ENCODE measurements at regions not wholly inside any gene's neighbourhood (a gene's known extent, or its start where the extent isn't known, plus 50 kb on each side); places are given as distances from the start of the nearest gene placed in this dataset.

DNA sequence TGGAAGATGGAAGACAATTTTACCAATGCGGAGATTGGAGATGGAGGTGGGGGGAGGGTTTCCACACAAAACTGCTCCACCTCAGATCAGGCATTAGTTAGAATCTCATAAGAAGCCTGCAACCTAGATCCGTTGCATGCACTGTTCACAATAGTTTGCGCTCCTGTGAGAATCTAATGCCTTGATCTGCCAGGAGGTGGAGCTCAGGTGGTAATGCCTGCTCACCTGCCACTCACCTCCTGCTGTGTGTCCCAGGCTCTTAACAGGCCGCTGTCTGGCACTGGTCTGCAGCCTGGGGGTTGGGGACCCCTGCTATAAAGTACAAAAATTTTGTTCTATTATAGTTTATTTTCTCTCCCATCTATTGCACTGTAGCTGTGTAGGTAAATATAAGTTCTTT, 84.9 kb upstream of the FOXG1 start:
- no peak overlapping the region for H2AFZ ChIP-seq
- TF ChIP-seq, protein P1, sequence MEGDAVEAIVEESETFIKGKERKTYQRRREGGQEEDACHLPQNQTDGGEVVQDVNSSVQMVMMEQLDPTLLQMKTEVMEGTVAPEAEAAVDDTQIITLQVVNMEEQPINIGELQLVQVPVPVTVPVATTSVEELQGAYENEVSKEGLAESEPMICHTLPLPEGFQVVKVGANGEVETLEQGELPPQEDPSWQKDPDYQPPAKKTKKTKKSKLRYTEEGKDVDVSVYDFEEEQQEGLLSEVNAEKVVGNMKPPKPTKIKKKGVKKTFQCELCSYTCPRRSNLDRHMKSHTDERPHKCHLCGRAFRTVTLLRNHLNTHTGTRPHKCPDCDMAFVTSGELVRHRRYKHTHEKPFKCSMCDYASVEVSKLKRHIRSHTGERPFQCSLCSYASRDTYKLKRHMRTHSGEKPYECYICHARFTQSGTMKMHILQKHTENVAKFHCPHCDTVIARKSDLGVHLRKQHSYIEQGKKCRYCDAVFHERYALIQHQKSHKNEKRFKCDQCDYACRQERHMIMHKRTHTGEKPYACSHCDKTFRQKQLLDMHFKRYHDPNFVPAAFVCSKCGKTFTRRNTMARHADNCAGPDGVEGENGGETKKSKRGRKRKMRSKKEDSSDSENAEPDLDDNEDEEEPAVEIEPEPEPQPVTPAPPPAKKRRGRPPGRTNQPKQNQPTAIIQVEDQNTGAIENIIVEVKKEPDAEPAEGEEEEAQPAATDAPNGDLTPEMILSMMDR (IDR thresholded peaks at IDR 0.05): no peak
- H3K27me3 ChIP-seq (ENCODE audit: control insufficient read depth, insufficient read depth, low read length): no peaks in the 10 kb centered on the region
- H3K79me2 ChIP-seq: no peaks in the 10 kb centered on the region
- no peak overlapping the region for H3K27ac ChIP-seq
- H3K4me2 ChIP-seq (ENCODE audit: low read length): no peak overlapping the region
- H3K4me3 ChIP-seq (ENCODE audit: low read depth, low read length): no peak overlapping the region
- no peaks in the 10 kb centered on the region for H3K9me3 ChIP-seq (ENCODE audit: control insufficient read depth, low read length)
- H3K9ac ChIP-seq: no peak overlapping the region
- no peaks in the 10 kb centered on the region for H3K36me3 ChIP-seq (ENCODE audit: control insufficient read depth, insufficient read depth, low read length)
- no peaks in the 10 kb centered on the region for H3K4me1 ChIP-seq

DNA sequence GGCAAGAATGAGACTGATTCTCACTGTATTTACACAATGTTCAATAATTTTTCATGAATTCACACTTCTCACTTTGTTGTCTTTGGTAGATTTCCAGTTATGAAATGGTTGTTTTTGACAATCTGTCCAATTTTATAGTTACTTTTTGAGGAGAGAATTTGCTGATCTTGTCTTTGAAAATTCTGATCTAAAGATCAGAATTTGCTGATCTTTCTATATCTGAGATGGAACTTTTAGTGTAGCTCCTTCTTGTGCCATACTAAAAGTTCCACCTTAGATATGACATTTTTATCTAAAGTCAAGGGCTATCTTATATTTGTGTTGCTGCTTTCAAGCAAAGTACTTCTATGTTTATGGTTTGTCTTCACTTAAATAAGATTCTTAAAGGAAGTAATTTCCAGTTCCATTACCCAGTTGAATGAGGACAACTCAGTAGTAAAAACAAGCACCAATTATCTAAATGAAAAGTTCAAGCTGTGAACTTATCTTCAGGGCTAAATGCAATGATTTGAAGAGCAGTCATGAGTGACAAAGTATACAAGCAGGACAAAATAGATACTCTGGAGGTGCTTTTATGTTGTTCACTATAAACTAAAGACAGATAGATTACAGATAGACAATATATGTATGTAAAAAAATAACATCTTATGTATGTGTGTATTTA, 76.4 kb upstream of the FOXG1 start:
- TF ChIP-seq, protein P1 (IDR thresholded peaks at IDR 0.05): no peak
- no peaks in the 10 kb centered on the region for H3K9me3 ChIP-seq (ENCODE audit: control insufficient read depth, low read length)
- H3K27ac ChIP-seq: no peak overlapping the region
- no peaks in the 10 kb centered on the region for H3K79me2 ChIP-seq
- no peak overlapping the region for H3K9ac ChIP-seq
- no peak overlapping the region for H3K4me2 ChIP-seq (ENCODE audit: low read length)
- no peak overlapping the region for H2AFZ ChIP-seq
- peaks cover 2% of the 10 kb centered on the region for H3K27me3 ChIP-seq (ENCODE audit: control insufficient read depth, insufficient read depth, low read length)
- no peaks in the 10 kb centered on the region for H3K4me1 ChIP-seq
- no peak overlapping the region for H3K4me3 ChIP-seq (ENCODE audit: low read depth, low read length)
- H3K36me3 ChIP-seq (ENCODE audit: control insufficient read depth, insufficient read depth, low read length): no peaks in the 10 kb centered on the region

DNA sequence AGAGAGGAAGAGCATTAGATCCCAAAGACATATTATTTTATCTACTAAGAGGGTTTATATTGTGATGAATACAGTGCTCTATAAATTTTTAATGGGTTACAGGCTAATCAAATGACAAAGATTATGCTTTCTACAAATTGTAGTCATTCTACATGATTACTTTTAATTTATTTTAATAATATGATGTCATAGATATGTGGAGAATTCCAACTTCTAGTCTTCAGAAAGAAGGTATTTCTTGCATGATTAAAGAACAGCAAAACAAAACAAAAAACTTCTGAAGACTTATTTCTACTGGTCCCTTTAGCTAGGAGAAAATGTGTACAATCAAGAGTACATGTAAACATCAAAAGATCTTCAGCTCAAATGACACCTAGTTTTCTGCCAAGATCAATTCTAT, 71.5 kb upstream of the FOXG1 start:
- no peak overlapping the region for H2AFZ ChIP-seq
- no peak overlapping the region for H3K27ac ChIP-seq
- no peaks in the 10 kb centered on the region for H3K4me1 ChIP-seq
- no peak overlapping the region for H3K4me2 ChIP-seq (ENCODE audit: low read length)
- peaks cover 2% of the 10 kb centered on the region for H3K27me3 ChIP-seq (ENCODE audit: control insufficient read depth, insufficient read depth, low read length)
- no peaks in the 10 kb centered on the region for H3K9me3 ChIP-seq (ENCODE audit: control insufficient read depth, low read length)
- TF ChIP-seq, protein P1 (IDR thresholded peaks at IDR 0.05): no peak
- no peak overlapping the region for H3K4me3 ChIP-seq (ENCODE audit: low read depth, low read length)
- no peaks in the 10 kb centered on the region for H3K36me3 ChIP-seq (ENCODE audit: control insufficient read depth, insufficient read depth, low read length)
- H3K79me2 ChIP-seq: no peaks in the 10 kb centered on the region
- no peak overlapping the region for H3K9ac ChIP-seq

DNA sequence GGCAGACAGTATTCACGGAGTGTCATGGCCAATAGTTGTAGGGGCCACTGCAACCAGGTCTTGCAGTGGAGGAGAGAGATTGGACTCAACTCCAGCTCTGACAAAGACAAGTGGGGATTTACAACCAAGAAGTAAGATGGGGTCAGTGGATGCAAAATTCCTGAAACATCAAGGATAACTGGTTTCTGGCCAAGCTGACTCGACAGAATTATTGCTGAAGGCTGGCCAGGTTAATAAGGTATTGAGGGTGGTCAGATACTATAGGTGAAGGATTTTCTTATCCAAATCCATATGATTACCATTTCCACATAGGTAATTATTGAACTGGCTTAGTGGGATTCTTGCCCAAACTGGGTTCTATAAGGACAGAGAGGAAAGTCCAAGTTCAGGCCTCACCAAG, 64.9 kb upstream of the FOXG1 start:
- Histone ChIP-seq H3K4me2 (ENCODE audit: low read length) (no peak overlapping the region), H3K27me3 (ENCODE audit: control insufficient read depth, insufficient read depth, low read length) (no peaks in the 10 kb centered on the region), H3K36me3 (ENCODE audit: control insufficient read depth, insufficient read depth, low read length) (no peaks in the 10 kb centered on the region), H3K4me3 (ENCODE audit: low read depth, low read length) (no peak overlapping the region), H3K4me1 (no peaks in the 10 kb centered on the region), H3K27ac (no peak overlapping the region), H3K9me3 (ENCODE audit: control insufficient read depth, low read length) (no peaks in the 10 kb centered on the region), H2AFZ (no peak overlapping the region), H3K9ac (no peak overlapping the region), H3K79me2 (no peaks in the 10 kb centered on the region)
- TF ChIP-seq, protein P1 (IDR thresholded peaks at IDR 0.05): no peak

DNA sequence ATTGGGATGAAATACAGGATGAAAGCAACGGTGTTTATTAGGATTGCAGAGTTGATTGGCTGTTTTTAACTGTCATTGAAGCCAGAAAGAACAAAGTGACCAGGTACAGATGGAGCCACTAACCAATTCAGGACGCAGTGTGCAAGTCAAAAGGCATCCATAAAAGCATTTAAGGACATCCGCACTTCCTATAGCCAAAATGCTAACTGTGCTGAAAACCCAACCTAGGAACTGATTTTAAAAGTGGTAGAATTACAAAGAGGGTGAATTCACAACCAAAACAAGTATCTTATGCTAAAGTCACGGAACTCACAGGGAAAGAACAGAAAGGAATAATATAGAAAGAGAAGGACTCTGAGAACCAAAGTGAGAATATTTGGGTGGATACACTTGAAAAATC, 63.1 kb upstream of the FOXG1 start:
- Histone ChIP-seq H3K27ac (no peak overlapping the region), H3K4me3 (ENCODE audit: low read depth, low read length) (no peak overlapping the region), H3K9ac (no peak overlapping the region), H3K4me2 (ENCODE audit: low read length) (no peak overlapping the region), H3K4me1 (no peaks in the 10 kb centered on the region), H2AFZ (no peak overlapping the region), H3K27me3 (ENCODE audit: control insufficient read depth, insufficient read depth, low read length) (no peaks in the 10 kb centered on the region), H3K79me2 (no peaks in the 10 kb centered on the region), H3K9me3 (ENCODE audit: control insufficient read depth, low read length) (no peaks in the 10 kb centered on the region), H3K36me3 (ENCODE audit: control insufficient read depth, insufficient read depth, low read length) (no peaks in the 10 kb centered on the region)
- TF ChIP-seq, protein P1 (IDR thresholded peaks at IDR 0.05): no peak

Measured in parathyroid adenoma (tissue), 2 donors.